DMS 273 (cell line): ENCODE measurements at regions not wholly inside any gene's neighbourhood (a gene's known extent, or its start where the extent isn't known, plus 50 kb on each side); places are given as distances from the start of the nearest gene placed in this dataset.
"Not testable (repeated sequence)": the region's sequence is repeated elsewhere in the genome, so short reads cannot be mapped to it uniquely, and the experiment has no call there.

Experiments used
- DNase-seq: peaks from one replicate; lab custom pipeline; 2025; ENCODE audit not compliant: unreplicated experiment; lab: John Stamatoyannopoulos, UW

DNA sequence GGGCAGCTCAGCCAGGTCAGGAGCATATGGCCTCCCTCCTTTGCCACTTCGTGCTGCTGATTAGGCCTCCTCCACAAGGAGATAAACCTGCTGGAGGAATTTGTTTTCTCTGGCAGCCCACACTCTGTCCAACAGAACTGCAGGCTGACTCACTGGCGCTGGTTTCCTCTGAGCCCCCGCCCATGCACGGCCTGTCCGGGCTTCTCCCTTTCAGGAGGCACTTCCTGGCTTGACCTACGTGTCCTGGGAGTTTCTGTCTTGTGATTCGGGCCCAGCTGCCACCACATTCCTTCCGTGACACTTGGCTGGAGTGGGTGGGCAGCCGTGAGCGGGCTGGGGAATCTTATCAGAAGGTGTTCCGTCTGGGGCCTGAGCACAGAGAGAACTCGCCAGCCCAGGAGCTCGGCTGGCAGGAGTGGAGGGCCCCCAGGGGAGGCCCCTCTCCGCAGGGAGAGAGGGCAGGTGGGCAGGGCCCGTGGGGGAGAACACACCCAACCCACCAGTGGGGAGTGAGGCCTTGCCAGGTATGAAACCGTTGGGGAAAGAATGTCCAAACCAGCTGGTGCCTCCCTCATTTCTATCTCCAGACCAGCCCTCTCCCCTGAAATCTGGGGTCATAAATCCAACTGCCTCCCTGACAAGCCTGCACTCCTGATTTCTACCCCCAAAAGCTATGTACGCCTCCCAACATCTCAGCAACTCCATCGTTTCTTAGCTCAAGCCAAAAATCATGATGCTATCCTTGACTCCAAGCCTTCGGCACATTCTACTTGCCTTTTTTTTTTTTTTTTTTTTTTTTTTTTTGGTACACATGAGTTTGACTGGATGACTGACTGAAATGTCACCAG lies 110.6 kb upstream of the MEF2A start:
- peak; percentile 58 for DNase-seq

DNA sequence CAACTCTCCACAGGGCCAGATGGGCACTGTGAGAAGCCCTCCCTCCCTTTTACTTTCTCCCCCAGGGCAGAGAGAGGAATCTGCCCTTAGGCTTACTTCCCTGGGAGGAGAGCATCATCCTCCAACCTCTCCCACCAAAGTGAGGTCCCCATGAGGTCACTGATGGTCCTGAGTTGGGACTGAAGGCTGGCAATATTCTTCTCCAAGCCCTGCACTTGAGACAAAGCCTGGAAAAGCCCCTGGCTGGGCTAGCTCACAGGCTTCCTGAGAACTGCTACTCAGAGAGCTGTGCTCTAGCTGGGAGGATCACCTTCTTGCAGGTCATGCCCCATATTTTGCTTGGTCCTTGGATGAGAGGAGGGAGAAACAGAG lies 110.0 kb upstream of the MEF2A start:
- no peak for DNase-seq

DNA sequence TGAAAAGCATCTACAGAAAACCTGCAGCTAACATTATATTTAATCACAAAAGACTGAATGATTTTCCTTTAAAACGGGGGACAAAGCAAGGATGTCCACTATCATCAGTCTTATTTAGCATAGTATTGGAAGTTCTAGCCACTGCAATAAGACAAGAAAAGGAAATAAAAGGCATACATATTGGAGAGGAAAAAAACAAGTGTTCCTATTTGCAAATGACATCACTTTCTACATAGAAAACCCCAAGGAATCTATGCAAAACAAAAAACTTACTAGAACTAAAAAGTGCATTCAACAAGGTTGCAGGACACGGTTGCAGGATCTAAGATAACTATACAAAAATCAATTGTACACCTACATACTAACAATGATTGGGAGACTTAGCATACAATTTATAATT lies 101.6 kb upstream of the MEF2A start:
- no peak for DNase-seq

DNA sequence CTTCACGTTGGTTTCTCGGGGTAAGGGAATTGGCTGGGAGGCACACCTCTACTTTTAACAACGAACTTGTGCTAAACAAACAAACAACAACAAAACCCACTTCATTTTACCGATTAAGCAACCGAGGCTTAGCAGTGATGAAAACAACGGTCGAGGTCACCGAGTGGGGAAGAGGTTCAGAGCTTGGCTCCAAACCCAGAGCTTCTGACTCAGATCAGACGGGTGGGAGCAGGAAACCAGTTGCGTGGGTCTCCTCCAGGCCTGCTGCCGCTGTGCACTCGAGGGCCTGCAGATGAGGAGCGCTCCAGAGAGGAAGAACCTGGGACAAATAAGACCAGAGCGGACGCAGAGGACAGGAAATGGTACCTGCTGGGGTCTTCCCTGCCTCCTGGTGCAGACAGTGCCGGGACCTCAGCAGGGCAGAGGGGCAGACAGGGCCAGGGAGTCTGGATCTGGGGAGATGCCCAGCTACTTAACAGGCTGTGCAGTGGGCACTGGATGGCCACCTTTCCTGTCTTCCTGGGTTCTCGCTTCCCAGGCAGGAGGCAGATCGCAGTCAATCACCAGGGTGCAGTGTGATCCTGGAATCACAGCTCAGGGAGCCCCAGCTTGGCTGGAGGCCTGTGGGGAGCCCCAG lies 99.0 kb upstream of the MEF2A start:
- DNase-seq: no peak

DNA sequence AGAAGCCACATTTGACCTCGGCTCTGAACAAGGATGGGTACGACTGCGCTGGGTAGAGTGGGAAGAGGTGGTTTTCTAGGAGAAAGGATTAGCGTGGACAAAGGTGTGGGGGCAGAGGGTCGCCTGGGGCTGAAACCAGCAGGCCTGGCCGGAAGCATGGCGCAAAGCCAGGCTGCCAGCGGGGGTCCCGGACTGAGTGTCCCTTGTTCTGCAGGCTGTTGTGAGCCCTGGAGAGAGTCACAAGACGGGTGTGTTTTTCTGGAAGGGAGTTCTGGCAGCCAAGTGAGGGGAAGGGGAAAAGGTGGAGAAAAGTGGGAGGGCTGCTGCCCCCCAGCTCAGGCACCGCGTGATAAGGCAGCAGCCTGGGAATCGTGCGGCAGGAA lies 98.5 kb upstream of the MEF2A start:
- DNase-seq: no peak

DNA sequence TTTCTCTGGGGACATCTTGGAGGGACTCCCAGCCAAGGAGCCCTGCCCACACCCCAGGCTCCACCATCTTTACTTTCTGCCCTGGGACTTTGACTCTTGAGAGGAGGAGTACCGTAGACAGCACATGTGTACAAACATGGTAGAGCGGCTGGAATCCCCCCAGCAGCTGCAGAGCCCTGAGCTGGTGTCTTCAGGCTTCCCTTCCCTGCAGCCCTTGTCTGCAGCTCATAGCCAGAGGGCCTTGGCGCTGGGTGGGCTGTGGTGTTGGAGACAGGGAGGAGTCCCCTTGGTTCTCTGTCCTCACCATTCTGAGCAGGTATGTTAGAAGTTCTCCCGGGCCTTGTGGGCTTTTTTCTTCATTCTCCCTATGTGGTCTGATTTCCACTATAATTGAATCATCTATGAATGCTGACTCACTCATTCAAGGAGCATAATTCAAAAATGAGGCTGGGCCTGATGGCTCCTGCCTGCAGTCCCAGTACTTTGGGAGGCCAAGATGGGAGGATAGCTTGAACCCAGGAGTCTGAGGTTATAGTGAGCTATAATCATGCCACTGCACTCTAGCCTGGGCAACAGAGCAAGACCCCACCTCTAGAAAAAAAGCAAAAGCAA lies 97.8 kb upstream of the MEF2A start:
- no peak for DNase-seq

DNA sequence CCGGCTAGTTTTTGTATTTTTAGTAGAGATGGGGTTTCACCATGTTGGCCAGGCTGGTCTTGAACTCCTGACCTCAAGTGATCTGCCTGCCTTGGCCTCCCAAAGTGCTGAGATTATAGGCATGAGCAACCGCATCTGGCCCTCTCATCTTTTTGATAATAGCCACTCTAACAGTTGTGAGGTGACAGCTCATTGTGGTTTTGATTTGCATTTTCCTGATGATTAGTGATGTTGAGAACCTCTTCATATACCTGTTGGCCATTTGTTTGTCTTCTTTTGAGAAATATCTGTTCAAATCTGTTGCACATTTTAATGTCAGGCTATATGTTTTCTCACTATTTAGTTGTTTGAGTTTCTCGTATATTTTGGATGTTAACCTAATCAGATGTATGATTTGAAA lies 95.6 kb upstream of the MEF2A start:
- not testable (repeated sequence) for DNase-seq

DNA sequence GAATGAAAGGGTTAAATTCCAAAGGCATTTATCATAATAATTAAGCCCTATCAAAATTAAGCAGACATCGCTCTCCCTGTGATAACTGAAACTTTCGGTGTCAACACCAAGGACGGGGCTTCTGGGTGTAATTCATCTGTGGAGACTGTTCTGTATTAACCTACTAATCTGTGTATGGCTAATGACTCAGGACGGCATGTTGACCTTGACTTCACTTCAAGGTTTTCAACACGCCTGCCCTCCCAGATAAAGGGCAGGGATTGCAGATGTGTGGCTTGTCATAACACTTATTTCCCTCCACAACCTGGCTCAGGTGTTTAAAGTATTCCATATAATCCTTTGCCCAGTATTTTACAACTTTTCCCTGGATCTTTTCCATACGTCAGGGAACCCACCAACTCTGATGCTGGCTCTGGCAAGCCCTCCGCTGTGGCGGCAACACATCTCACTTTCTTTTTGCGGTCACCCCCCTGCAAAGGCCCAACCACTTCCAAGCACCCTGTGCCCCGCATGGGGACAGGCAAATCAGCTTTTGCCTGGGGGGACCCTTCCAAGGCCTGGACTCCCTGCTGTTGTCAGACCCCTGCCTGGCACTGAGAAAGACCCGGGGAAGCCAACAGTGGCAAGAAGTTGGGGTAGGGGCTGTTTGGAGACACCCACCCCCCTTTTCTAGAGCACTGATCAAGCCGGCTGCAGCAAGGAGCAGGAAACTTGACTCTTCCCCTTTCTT lies 93.2 kb upstream of the MEF2A start:
- DNase-seq: no peak

DNA sequence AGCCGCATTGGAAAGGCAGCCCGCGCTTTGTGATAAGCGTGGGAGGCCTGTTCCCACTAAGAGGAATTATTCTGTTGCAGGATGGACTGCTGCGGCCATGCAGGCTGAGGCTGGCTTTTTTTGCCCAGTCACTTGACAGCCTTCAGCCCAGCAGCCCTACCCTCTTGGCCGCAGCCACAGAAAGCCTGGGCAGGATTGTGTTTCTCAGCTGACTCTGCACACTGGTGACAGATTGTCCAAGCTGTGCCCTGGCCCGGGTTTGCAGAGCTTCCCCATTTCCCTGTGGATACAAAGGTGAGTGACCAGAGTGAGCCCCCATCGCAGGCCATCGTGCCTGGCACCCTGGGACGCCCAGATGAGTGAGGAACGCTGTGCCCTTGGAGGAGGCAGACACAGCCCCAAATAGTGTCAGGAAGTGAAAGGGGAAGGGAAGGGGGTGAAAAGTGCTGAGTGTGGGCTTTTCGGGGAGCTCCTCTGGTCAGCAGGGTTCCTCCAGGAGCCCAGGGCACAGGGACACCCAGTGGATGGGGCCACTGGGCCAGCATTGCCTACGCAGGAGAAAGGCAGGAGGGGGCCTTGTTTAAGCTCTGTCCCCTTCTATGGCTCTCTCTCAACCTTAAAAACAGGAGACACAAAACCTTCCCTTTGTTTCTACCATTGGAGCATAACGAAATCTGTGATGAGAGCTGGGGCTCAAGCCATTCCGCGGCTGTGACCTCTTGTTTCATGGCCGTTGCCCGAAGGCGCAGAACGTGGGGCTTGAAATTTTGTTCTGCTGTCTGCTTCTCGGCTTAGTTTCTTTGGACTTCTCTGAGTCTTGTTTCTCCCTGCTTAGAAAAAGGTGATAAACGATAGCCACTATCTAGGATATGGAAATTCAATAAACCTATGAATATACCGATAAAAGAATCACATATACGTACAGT lies 91.5 kb upstream of the MEF2A start:
- DNase-seq: no peak

DNA sequence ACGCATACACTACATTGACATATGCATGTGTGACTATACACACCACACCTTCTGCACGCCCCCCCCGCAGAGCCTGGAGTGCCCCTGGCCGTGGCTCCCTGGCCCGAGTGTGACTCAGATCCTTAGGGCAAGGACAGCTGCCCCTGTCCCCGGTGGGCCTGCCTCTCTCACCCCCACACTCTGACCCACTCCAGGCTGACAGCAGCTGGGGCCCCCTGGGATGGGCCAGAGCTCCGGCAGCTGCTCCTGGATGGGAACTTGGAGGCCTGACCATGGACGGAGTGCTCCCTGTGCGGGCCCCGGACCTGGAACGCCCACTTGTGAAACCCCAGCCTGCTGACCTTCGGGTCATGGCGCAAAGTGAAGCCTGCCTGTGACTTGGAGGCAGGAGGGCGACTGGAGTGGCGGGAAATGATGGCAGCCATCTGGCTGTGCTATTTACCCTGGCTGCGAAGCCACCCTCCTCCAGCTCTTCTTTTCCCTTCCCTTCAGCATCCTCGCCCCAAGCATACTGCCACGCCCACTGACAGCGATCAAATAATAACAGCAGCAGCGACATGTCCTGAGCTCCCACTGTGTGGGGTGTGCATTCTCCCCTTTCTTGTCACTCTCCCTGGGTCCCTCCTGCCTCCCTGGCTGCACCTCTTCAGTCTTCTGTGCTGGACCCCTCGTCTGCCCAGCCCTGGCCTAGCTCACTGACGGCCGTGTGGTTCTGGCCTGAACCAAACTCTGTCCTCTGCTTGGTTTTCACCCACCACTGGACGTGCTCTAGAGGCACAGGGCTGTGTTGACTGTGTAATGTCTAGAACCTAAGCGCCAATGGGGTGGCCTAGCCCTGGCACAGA lies 90.7 kb upstream of the MEF2A start:
- DNase-seq: no peak

DNA sequence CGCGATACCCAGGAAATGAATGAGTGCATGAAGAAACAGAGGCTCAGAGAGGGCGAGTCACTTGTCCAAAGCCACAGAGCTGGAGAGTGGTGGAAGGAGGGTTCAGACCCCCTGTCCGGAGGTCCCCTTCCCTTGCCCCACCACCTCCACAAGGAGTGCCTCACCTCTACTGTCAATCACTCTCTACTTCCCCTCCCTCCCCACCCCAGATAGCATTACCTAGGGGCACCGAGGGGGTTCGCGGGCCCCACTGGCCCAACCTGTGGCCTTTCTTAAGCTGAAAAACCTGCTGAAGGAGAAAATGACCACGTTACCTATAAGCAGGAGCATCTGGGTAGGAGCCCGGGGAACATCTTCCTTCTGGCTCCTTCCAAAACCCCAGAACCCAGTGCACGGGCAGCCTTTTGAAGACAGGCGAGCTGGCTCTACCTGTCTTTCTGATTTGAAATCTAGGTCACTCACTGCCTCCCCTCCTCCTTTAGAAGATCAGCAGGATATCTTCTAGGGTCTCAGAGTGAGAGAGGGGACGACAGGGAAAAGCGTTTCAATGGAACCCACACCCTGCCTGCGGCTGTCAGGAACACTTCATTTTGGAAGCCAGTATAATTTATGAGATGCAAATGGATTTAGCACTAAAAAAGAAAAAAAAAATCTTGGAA lies 89.9 kb upstream of the MEF2A start:
- DNase-seq: no peak

DNA sequence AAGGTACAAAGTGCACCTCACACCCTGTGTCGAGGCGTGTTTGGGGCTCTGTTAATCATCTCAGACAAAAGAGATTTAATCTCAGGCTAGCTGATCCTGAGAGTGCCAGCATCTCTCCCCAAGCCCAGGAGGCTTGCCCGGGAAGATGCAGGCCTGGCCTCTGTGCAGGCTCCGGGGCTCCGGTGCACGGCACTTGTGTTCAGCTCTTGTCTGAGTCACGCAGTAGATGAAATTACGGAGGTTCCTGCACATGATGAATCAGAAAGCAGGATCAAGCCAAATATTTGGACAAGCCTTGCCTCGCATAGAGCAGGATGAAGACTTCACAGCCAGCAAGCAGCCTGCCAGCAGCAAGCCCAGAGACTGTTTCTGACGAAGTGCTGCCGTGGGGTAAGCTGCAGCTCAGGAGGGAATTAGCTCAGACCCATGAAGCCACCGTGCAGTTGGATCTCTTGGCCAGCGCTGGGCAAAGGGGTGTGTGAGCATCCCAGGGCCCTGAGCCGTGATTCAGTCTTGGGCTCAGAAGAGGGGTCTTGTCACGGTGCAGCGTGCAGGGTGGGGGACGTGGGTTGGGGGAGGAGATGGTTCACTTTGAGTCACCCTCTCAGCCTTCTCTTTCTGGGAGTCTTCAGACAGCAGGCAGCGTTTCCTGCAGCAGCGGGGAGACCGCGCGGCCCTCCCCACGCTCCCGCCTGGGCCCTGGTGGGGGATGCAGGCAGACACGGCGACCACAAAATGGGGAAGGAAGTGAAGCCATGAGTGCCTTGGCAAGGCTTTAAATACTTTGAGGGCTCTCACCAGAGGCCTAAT lies 89.2 kb upstream of the MEF2A start:
- DNase-seq: no peak

DNA sequence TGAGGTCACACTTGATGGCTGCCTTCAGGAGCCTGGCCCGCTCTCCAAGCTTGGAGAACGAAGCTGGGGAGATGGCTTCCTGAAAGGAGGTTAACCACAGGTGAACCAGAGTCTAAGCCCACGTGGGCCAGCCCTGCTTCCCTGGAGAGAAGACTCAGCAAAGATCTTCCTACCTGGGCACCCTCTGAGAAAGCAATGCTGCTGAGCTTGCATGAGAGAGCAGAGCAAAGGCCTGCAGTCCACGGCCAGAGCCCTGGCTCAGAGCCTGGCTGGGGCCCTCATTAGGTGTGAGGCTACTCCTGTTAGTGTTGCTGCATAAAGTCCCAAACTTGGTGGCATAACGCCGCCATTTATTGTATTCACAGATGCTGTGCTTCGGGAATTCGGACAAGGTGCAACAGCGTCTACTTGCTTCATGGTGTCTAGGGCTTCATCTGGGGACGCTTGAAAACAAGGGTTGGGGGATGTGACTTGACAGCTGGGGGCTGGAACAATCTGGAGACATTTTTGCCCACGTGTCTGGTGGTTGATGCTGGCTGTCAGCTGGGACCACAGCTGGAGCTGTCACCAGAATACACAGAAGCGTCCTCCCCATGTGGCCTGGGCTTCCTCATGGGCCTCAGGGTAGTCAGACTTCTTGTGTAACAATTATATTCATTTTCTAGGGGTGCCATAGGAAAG lies 87.9 kb upstream of the MEF2A start:
- no peak for DNase-seq

DNA sequence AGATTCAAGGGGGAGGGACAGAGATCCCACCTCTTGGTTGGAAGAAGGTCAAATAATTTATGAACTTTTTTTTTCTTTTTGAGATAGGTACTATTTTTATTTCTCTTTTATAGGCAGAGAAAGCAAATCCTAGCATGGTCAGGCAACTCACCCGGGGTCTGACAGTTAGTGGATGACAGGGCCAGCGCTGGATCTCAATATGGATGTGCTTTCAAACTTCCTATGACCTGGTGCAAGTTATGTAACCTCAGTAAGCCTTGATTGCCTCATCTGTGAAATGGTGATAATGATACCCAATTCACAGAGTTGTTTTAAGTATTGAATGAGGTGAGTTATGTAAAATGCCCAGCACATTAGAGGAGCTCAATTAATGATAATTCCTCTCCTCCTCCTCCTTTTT lies 86.8 kb upstream of the MEF2A start:
- no peak for DNase-seq

DNA sequence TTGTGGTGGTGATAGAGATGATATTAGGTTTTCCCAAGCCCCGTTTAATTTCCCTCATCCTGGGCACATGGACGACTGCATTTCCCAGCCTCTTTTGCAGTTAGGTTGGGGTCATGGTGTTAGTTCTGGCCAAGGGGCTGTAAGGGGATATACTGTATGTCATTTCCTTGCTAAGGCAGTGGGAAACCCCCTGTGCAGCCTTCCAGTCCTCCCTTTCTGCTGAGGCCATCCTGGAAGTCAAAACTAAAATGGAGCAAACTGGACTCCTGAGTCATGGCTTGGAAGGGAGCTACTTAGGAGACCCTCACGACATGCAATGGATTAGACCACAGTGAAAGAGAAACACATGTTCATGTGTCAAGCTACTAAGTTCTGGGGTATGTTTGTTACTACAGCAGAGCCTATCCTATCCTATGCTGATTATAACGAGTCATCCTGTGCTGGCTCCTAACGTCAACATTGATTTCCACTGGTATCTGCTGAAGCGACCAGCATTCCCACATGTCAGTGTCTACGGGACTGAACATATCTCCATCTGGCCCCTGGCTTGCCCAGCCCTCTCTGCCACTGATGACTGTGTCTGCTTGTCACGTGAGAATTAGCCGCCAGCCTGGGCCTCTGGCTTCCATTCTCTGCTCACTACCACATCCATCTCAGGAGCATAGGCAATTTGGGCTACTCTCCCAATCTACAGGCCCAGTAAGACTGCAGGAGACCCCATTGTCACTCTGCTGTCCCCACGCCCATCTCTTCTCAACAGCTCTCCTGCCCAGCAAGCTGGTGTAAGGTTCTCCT lies 85.6 kb upstream of the MEF2A start:
- no peak for DNase-seq

DNA sequence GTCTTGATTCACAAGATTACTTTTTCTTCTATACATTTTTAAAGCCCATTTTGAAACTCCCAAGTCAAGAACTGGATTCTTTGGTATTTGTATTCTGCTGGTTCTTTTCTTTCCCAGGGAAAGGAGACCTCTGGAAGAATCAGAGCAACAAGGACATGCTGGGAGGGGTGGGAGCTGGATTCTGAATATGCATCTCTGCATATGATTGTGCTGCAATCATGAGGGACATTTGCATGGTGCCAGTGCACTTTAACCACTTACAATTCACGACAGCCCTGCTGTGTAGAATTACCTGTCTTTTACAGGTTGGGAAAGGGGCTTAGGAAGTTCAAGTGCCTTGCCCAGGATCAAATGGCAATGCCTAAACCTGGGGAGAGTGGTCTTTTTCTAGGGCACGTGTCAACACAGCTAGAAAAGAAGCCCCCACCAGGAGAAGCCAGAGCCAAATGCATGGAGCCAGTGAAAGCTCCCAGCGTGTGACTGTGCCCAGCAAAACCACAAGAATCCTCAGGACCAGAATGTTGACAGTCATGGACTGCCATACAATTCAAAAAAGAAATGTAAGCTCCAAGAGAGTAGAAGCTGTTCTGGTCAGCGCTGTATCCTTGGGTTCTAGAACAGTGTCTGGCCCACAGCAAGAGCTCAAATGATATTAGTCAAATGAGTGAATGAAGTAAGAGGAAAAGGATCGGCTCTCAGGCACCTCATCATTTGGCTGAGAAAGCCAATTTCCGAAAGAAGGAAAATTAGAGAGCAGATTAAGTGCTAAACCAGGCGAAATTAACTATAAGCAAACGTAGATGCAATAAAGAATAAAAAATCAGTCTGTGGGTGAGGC lies 84.5 kb upstream of the MEF2A start:
- DNase-seq: no peak
